Body of pancreas (tissue), 4 donors: ENCODE measurements at regions not wholly inside any gene's neighbourhood (a gene's known extent, or its start where the extent isn't known, plus 50 kb on each side); places are given as distances from the start of the nearest gene placed in this dataset.

Experiments
- CTCF ChIP-seq, 7 experiments: fragments of 450-650 bp in 4 of 7; fragments of 200-600 bp in 3 of 7; sonication (generic) in 3 of 7; IDR thresholded peaks; one replicate each; pipeline ENCODE4 v1.5.1; 2016 to 2019; ENCODE audit warnings: antibody characterized with exemption in 7 of 7
- POLR2A ChIP-seq, 3 donors: fragments of 450-650 bp; IDR thresholded peaks; one replicate each; pipeline ENCODE4 v1.6.1; 2016; ENCODE audit warnings: antibody characterized with exemption in 3 of 3, mild to moderate bottlenecking in 2 of 3

GRCh38 chr9:124110307-124110915 lies 98.8 kb downstream of the LHX2 start:
- no peak for TF ChIP-seq CTCF (IDR thresholded peaks at IDR 0.05)
- TF ChIP-seq POLR2A (IDR thresholded peaks at IDR 0.05), result no peak
